22Rv1 (cell line): ENCODE measurements at regions not wholly inside any gene's neighbourhood (a gene's known extent, or its start where the extent isn't known, plus 50 kb on each side); places are given as distances from the start of the nearest gene placed in this dataset.

Source experiments
- H3K27ac ChIP-seq: fragments of 450-650 bp; 2 replicates; pipeline ENCODE4 v1.5.1; 2017
- CTCF ChIP-seq: fragments of 450-650 bp; IDR thresholded peaks from 2 replicates; pipeline ENCODE4 v1.5.1; 2017; ENCODE audit warnings: mild to moderate bottlenecking
- ZFX ChIP-seq: fragments of 450-650 bp; IDR thresholded peaks from 2 replicates; pipeline ENCODE4 v1.6.1; 2017; ENCODE audit warnings: antibody characterized with exemption, borderline replicate concordance

GRCh38 chr20:51182571-51182970 is 159.7 kb upstream of the KCNG1 start:
- TF ChIP-seq CTCF (no peak), ZFX (no peak)
- H3K27ac ChIP-seq, result no peak overlapping the region

- no peak for TF ChIP-seq ZFX
- no peak for TF ChIP-seq CTCF
- H3K27ac ChIP-seq, result no peak overlapping the region
Measured at GRCh38 chr20:51178153-51178552, 155.2 kb upstream of the KCNG1 start.

- no peak for TF ChIP-seq CTCF
- TF ChIP-seq ZFX, result no peak
- no peak overlapping the region for H3K27ac ChIP-seq
Measured at GRCh38 chr20:51176876-51177275, 154.0 kb upstream of the KCNG1 start.

GRCh38 chr20:51176446-51176845 is 153.5 kb upstream of the KCNG1 start:
- H3K27ac ChIP-seq, result no peak overlapping the region
- TF ChIP-seq CTCF (no peak), ZFX (no peak)

- no peak overlapping the region for H3K27ac ChIP-seq
- no peak for TF ChIP-seq CTCF
- no peak for TF ChIP-seq ZFX
Measured at GRCh38 chr20:51175724-51176123, 152.8 kb upstream of the KCNG1 start.

GRCh38 chr20:51175156-51175555 is 152.2 kb upstream of the KCNG1 start:
- TF ChIP-seq ZFX (no peak), CTCF (no peak)

GRCh38 chr20:51174536-51174935 is 151.6 kb upstream of the KCNG1 start:
- H3K27ac ChIP-seq, result no peak overlapping the region
- no peak for TF ChIP-seq CTCF
- no peak for TF ChIP-seq ZFX

More at GRCh38 chr20:51175156-51175555, 152.2 kb upstream of the KCNG1 start:
- H3K27ac ChIP-seq, result no peak overlapping the region
